ENCODE measurements at regions not wholly inside any gene's neighbourhood (a gene's known extent, or its start where the extent isn't known, plus 50 kb on each side); places are given as distances from the start of the nearest gene placed in this dataset.

GRCh38 chr1:88029142-88029541 is 654.9 kb upstream of the PKN2 start:
- no peaks in the 10 kb centered on the region for H4K20me1 ChIP-seq (ENCODE audit: insufficient read depth, low read length)
- Mint-ChIP-seq H3K27ac (no peak overlapping the region), H3K4me3 (no peak overlapping the region), H3K27me3 (ENCODE audit: low read depth in 3 of 3) (peaks cover 0 to 3% (median 2%) of the 10 kb centered on the region in 3 donors), H3K4me1 (no peaks in the 10 kb centered on the region), H3K9me3 (peaks cover 3 to 25% (median 14%) of the 10 kb centered on the region in 7 donors), H3K36me3 (no peaks in the 10 kb centered on the region)
- no peak overlapping the region for H3K4me3 ChIP-seq (replicated peaks in 1 of 3; ENCODE audit: low read depth in 2 of 3, low read length in 3 of 3)
- no peak for TF ChIP-seq CTCF (IDR thresholded peaks at IDR 0.05)
- no peaks in the 10 kb centered on the region for H3K79me2 ChIP-seq (ENCODE audit: insufficient read depth, low read length)
- WGBS (ENCODE audit: insufficient coverage) = 86% methylated on average over 1 of the region's 2 CpGs
- intact Hi-C loops (cut with micrococcal nuclease) = no loop called here
- no peaks in the 10 kb centered on the region for H3K9me3 ChIP-seq (replicated peaks in 1 of 2; ENCODE audit: control insufficient read depth in 1 of 2, insufficient read depth in 1 of 2, low read length in 2 of 2)
- H3K27ac ChIP-seq (ENCODE audit: low read depth in 1 of 2, low read length in 2 of 2) = no peak overlapping the region
- H3K4me1 ChIP-seq (ENCODE audit: control insufficient read depth in 1 of 2, insufficient read depth in 2 of 2, low read length in 2 of 2) = no peaks in the 10 kb centered on the region
- no peak overlapping the region for H2AFZ ChIP-seq (ENCODE audit: insufficient read depth, low read depth, low read length, poor library complexity, severe bottlenecking)
- no peak overlapping the region for H3K4me2 ChIP-seq (replicated peaks; ENCODE audit: extremely low read depth, low read length, poor library complexity, severe bottlenecking)
- DNase-seq = no peak
- no peaks in the 10 kb centered on the region for H3K27me3 ChIP-seq (ENCODE audit: control insufficient read depth in 2 of 2, insufficient read depth in 2 of 2, low read length in 2 of 2)
- no peak overlapping the region for H3K9ac ChIP-seq (ENCODE audit: insufficient read depth, low read length, poor library complexity, severe bottlenecking)
- no peaks in the 10 kb centered on the region for H3K36me3 ChIP-seq (replicated peaks in 1 of 2; ENCODE audit: control insufficient read depth in 1 of 2, insufficient read depth in 2 of 2, low read length in 2 of 2)

- Histone ChIP-seq H3K4me2 (replicated peaks; ENCODE audit: extremely low read depth, low read length, poor library complexity, severe bottlenecking) (no peak overlapping the region), H3K36me3 (replicated peaks in 1 of 2; ENCODE audit: control insufficient read depth in 1 of 2, insufficient read depth in 2 of 2, low read length in 2 of 2) (no peaks in the 10 kb centered on the region), H3K9me3 (replicated peaks in 1 of 2; ENCODE audit: control insufficient read depth in 1 of 2, insufficient read depth in 1 of 2, low read length in 2 of 2) (no peaks in the 10 kb centered on the region), H3K79me2 (ENCODE audit: insufficient read depth, low read length) (no peaks in the 10 kb centered on the region), H4K20me1 (ENCODE audit: insufficient read depth, low read length) (no peaks in the 10 kb centered on the region), H3K4me1 (ENCODE audit: control insufficient read depth in 1 of 2, insufficient read depth in 2 of 2, low read length in 2 of 2) (no peaks in the 10 kb centered on the region), H3K4me3 (replicated peaks in 1 of 3; ENCODE audit: low read depth in 2 of 3, low read length in 3 of 3) (no peak overlapping the region), H3K27ac (ENCODE audit: low read depth in 1 of 2, low read length in 2 of 2) (no peak overlapping the region), H3K27me3 (ENCODE audit: control insufficient read depth in 2 of 2, insufficient read depth in 2 of 2, low read length in 2 of 2) (no peaks in the 10 kb centered on the region), H2AFZ (ENCODE audit: insufficient read depth, low read depth, low read length, poor library complexity, severe bottlenecking) (no peak overlapping the region), H3K9ac (ENCODE audit: insufficient read depth, low read length, poor library complexity, severe bottlenecking) (no peak overlapping the region)
- H3K36me3 Mint-ChIP-seq = no peaks in the 10 kb centered on the region
- peaks cover 1 to 23% (median 10%) of the 10 kb centered on the region in 7 donors for H3K9me3 Mint-ChIP-seq
- no peak overlapping the region for H3K27ac Mint-ChIP-seq
- intact Hi-C loops (cut with micrococcal nuclease) = no loop called here
- no peaks in the 10 kb centered on the region for H3K4me1 Mint-ChIP-seq
- no peak for TF ChIP-seq CTCF (IDR thresholded peaks at IDR 0.05)
- H3K27me3 Mint-ChIP-seq (ENCODE audit: low read depth in 3 of 3) = peaks cover 0 to 3% (median 2%) of the 10 kb centered on the region in 3 donors
- H3K4me3 Mint-ChIP-seq = no peak overlapping the region
- DNase-seq = no peak
Observed at GRCh38 chr1:88029899-88030298, 654.2 kb upstream of the PKN2 start.

Measured in CD14-positive monocyte (primary cell).